RWPE1 (cell line): ENCODE measurements at regions not wholly inside any gene's neighbourhood (a gene's known extent, or its start where the extent isn't known, plus 50 kb on each side); places are given as distances from the start of the nearest gene placed in this dataset.

Source experiments
- CTCF ChIA-PET: fragments of 350-600 bp; sonication (Branson Sonifier 250); formaldehyde crosslinking; extraction: SDS; loops from one replicate; lab custom pipeline; 2021; lab: Yijun Ruan, JAX
- POLR2A ChIA-PET: fragments of 400-600 bp; formaldehyde crosslinking; extraction: SDS; loops from one replicate; lab custom pipeline; 2020; ENCODE audit warnings: antibody characterized with exemption; ENCODE audit not compliant: low non-redundant PET; lab: Yijun Ruan, JAX
- DNase-seq: peaks from one replicate; pipeline ENCODE4 v3.0.0; 2012; ENCODE audit warnings: low spot score
- H3K27ac ChIP-seq: fragments of 450-650 bp; 2 replicates; pipeline ENCODE4 v1.5.1; 2017
- TF ChIP-seq, protein P1 (sequence below): fragments of 450-650 bp; conservative IDR thresholded peaks from 2 replicates; pipeline ENCODE4 v1.5.1; 2017; ENCODE audit warnings: low read depth, mild to moderate bottlenecking

DNA sequence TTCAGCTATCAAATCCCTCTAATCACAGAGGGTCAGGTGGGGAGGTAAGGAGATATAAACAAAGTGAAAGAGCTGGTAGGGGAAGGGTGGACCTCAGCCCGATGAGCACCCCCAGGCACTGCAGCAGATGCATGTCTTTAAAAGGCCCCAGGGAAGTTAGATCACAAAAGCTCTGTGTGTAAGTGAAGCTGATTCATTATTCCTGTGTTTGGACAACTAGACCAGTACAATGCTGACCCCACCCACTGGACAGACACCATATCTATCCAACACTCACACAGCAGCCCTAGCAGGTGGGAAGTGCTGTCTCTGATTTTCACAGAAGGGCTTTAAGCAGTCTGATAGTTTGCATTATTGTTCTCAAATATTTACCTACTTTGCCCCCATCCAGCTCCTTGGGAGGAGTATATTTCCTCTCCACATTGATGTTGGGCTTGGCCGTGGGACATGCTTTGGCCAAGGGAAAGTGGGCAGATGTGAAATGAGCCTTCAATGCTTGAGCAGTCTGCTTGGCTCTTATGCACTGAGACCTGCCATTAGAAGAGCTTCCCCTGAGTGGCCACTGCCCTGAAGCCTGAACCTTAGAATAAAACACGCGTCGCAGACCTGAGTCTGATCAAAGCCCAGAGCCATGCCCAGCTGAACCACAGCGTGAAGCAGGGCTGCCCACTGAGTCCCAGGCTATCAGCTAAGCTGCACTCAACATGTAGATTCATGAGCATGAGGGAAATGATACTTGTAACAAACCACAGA lies 111.4 kb downstream of the COPS8 start:
- TF ChIP-seq, protein P1, sequence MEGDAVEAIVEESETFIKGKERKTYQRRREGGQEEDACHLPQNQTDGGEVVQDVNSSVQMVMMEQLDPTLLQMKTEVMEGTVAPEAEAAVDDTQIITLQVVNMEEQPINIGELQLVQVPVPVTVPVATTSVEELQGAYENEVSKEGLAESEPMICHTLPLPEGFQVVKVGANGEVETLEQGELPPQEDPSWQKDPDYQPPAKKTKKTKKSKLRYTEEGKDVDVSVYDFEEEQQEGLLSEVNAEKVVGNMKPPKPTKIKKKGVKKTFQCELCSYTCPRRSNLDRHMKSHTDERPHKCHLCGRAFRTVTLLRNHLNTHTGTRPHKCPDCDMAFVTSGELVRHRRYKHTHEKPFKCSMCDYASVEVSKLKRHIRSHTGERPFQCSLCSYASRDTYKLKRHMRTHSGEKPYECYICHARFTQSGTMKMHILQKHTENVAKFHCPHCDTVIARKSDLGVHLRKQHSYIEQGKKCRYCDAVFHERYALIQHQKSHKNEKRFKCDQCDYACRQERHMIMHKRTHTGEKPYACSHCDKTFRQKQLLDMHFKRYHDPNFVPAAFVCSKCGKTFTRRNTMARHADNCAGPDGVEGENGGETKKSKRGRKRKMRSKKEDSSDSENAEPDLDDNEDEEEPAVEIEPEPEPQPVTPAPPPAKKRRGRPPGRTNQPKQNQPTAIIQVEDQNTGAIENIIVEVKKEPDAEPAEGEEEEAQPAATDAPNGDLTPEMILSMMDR, result no peak

DNA sequence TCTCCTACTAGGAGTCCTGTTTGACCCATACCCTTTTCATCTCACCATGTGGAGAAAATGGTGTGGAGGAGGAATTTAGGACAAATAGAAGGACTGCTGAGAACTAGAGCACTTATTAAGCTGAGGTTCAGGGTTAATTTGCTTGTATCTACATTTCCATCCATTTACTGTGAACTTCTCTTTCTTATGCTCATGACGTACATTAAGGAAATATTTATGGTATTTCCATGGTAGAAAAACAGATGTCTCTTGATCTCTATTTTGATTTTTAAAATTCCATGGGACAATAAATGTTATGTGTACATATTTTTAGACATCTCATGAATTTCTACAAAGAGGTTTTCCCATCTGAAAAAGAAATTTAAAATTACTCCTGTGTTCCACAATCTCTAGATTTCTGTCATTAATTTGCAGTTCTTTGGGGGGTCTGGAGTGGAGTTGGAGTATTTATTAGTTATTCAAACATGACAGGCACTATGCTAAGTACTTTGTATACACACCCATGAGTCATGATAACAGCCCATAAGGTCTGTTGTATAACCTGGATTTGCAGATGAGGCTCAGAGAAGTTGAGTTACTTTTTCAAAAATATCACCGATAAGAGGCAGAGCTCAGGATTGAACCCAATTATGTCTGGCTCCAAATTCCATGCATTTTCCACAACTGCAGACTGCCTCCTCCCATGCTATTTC lies 112.6 kb downstream of the COPS8 start:
- ChIA-PET POLR2A (no interaction called here), CTCF (interaction anchor here (0.5 kb wide), 1 partner anchor 875 kb away, joined by 3 read pairs; no protein-coding TSS in a partner anchor)
- DNase-seq, result no peak
- no peak overlapping the region for H3K27ac ChIP-seq
- TF ChIP-seq, protein P1, result no peak

More for the DNA sequence above, 111.4 kb downstream of the COPS8 start:
- CTCF ChIA-PET, result interaction anchor here (0.6 to 1.3 kb wide), 3 partner anchors 48 to 336 kb away, joined by 4 to 8 read pairs (median 6); no protein-coding TSS in a partner anchor
- no peak overlapping the region for H3K27ac ChIP-seq
- POLR2A ChIA-PET, result no interaction called here
- peak; percentile 49 for DNase-seq

DNA sequence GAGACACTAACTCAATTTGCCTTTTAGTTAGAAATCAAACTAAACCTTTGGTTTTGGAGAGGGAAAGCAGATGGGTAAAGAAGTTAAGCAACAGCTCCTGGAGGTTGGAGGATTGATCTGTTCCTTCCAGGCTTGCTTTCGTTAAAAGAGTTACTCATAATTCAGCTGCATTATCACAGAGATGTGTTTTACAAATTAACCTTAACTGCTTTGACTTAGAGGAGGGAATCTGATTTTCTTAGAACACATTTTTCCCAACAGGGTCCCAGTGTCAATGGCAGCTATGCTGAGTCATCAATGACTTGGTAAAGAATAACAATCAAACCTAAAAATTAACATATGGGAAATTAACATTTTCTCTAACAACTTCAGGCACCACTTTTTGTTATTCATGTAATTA lies 113.4 kb downstream of the COPS8 start:
- TF ChIP-seq, protein P1, result no peak
- H3K27ac ChIP-seq, result no peak overlapping the region
- DNase-seq, result no peak
- CTCF ChIA-PET, result no interaction called here
- POLR2A ChIA-PET, result no interaction called here

DNA sequence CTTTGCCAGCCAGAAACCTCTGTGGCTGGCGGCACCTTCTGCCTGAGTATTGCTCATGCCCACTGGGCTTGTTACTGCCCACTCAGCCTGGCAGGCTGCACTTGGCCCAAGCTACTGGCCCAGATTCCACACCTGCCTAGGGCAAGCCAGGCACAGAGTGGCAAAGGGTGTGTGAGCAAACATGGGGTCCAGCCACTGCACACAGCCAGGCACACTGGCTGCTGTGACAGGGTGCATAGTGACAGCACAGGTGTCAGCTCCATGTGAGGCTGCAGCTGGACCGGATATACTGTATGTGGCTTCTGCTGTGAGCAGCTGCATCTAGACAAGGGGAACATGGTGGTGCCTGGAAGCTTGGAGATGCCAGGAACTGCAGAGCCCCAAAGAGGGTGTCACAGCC lies 113.9 kb downstream of the COPS8 start:
- DNase-seq, result no peak
- ChIA-PET CTCF (interaction anchor here (0.7 kb wide), 1 partner anchor 96 kb away, joined by 3 read pairs; no protein-coding TSS in a partner anchor), POLR2A (no interaction called here)
- no peak overlapping the region for H3K27ac ChIP-seq
- TF ChIP-seq, protein P1, result no peak

DNA sequence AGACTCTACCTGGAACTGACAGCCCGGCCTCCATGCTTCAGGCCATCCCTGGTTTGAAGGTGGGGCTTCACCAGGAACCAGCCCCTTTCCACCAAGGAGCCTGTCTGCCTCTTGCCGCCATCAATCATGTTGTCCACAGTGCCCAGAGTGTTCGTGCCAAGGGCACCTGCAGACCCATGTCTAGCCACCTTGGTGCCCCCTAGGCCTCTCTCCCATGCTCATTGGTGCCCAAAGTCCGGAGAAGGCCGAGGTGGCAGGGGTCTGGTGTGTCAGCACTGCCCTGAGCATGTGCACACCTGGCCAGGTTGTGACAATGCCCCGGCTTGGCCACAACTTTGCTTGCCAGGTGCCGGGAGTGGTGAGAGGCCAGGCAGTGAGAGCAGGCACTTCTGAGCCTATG lies 114.8 kb downstream of the COPS8 start:
- CTCF ChIA-PET, result no interaction called here
- no peak for DNase-seq
- TF ChIP-seq, protein P1, result no peak
- POLR2A ChIA-PET, result no interaction called here
- no peak overlapping the region for H3K27ac ChIP-seq

- CTCF ChIA-PET, result interaction anchor here (0.7 kb wide), 1 partner anchor 266 kb away, joined by 3 read pairs; no protein-coding TSS in a partner anchor
- POLR2A ChIA-PET, result no interaction called here
- DNase-seq, result peak; percentile 13
- TF ChIP-seq, protein P1, result no peak
- H3K27ac ChIP-seq, result no peak overlapping the region
Observed at GRCh38 chr2:237201461-237202287, 116.0 kb downstream of the COPS8 start.
